ENCODE measurements at regions not wholly inside any gene's neighbourhood (a gene's known extent, or its start where the extent isn't known, plus 50 kb on each side); places are given as distances from the start of the nearest gene placed in this dataset.

GRCh38 chr3:193929921-193930646, 205.9 kb upstream of the HES1 start:
- TF ChIP-seq, protein P1, sequence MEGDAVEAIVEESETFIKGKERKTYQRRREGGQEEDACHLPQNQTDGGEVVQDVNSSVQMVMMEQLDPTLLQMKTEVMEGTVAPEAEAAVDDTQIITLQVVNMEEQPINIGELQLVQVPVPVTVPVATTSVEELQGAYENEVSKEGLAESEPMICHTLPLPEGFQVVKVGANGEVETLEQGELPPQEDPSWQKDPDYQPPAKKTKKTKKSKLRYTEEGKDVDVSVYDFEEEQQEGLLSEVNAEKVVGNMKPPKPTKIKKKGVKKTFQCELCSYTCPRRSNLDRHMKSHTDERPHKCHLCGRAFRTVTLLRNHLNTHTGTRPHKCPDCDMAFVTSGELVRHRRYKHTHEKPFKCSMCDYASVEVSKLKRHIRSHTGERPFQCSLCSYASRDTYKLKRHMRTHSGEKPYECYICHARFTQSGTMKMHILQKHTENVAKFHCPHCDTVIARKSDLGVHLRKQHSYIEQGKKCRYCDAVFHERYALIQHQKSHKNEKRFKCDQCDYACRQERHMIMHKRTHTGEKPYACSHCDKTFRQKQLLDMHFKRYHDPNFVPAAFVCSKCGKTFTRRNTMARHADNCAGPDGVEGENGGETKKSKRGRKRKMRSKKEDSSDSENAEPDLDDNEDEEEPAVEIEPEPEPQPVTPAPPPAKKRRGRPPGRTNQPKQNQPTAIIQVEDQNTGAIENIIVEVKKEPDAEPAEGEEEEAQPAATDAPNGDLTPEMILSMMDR (conservative IDR thresholded peaks at IDR 0.05), result no peak
- H3K27ac ChIP-seq, result no peak overlapping the region

DNA sequence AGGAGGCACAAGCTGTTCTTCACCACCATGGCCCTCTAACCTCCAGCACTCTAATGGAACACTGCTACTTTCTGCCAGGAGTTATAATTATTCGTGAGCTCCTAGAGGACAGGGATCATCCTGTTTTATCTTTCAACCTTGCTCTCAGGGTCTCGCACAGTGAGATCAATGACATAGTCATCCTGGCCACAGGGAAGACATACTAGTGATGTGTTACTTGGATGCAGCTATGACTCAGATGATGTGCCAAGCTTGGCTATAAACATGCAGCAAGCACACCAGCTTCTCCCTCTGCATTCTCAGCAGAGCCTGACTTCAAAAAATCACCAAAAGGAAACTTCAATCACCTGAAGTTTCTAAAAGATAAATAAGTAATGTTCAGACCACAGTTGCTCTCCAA, 203.8 kb upstream of the HES1 start:
- TF ChIP-seq, protein P1 (conservative IDR thresholded peaks at IDR 0.05), result no peak
- H3K27ac ChIP-seq, result no peak overlapping the region

- TF ChIP-seq, protein P1 (conservative IDR thresholded peaks at IDR 0.05), result no peak
These were observed 203.4 kb upstream of the HES1 start for GRCh38 chr3:193932576-193932975.

DNA sequence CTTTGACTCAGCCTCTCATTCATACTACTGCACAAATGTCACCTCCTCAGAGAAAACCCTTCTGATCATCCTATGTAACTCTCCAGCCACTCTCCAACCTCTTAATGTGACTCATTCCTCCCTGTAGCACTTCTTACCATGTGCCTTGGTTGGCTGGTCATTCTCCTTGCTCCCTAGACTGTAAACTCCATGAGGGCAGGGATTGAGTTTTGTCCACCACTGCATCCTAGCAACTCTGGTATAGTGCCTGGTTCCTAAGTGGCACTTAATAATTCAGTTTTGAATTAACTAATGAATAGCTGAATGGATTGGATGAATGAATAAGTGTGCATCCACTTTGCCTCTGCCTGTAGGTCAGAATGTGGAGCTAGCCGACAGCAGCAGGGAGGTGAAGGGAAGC, 202.5 kb upstream of the HES1 start:
- no peak overlapping the region for H3K27ac ChIP-seq
- TF ChIP-seq, protein P1 (conservative IDR thresholded peaks at IDR 0.05), result no peak

More at GRCh38 chr3:193932576-193932975, 203.4 kb upstream of the HES1 start:
- H3K27ac ChIP-seq, result no peak overlapping the region

- no peak overlapping the region for H3K27ac ChIP-seq
- TF ChIP-seq, protein P1 (conservative IDR thresholded peaks at IDR 0.05), result no peak
These were observed 200.0 kb upstream of the HES1 start for GRCh38 chr3:193935916-193936315.

DNA sequence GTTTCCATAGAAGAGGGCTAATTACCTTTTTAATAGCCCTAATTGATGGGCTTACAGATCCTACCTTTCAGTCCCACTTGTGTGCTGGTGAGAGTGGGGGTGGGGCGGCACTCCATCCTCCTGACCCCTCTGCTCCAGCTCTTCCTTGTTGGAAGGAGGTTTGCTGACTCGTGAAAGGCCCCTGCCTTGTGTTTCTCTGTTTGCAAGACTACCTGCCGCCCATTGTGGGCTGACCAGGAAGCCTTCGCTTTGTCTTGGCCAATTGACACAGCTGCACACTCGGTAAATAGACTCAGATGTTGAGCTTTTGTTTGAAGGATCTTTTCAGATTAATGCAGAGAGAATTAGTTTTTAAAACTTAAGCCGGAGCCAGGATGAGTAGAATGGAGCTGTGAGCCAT, 197.3 kb upstream of the HES1 start:
- TF ChIP-seq, protein P1 (conservative IDR thresholded peaks at IDR 0.05), result no peak
- H3K27ac ChIP-seq, result no peak overlapping the region

DNA sequence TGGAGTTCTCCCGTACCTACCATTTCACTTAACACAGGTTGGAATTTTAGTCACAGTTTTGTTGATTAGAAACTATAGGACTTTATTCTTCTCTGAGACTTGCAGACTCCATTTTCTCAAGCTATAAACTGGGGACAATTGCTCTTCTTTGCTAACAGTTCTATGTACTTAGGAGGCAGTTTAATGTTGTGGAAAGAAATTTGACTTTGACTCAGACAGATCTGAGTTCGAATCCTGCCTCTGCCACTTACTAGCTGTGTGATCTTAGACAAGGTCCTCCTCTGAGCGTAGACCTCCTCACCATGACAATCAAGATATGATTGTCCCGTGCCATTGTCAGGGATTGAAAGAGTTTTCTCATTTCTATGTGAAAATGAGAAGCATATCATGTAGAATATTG, 196.4 kb upstream of the HES1 start:
- H3K27ac ChIP-seq, result no peak overlapping the region
- TF ChIP-seq, protein P1 (conservative IDR thresholded peaks at IDR 0.05), result no peak

Data from VCaP (cell line).